SH-SY5Y (cell line): ENCODE measurements at regions not wholly inside any gene's neighbourhood (a gene's known extent, or its start where the extent isn't known, plus 50 kb on each side); places are given as distances from the start of the nearest gene placed in this dataset.

Source experiments
- GATA2 ChIP-seq: IDR thresholded peaks from 2 replicates; pipeline ENCODE4 v1.6.1; 2011; ENCODE audit warnings: mild to moderate bottlenecking, low read depth, low read length
- GATA3 ChIP-seq: IDR thresholded peaks from 2 replicates; pipeline ENCODE4 v1.6.1; 2011; ENCODE audit warnings: low read depth, mild to moderate bottlenecking, low read length, moderate library complexity

DNA sequence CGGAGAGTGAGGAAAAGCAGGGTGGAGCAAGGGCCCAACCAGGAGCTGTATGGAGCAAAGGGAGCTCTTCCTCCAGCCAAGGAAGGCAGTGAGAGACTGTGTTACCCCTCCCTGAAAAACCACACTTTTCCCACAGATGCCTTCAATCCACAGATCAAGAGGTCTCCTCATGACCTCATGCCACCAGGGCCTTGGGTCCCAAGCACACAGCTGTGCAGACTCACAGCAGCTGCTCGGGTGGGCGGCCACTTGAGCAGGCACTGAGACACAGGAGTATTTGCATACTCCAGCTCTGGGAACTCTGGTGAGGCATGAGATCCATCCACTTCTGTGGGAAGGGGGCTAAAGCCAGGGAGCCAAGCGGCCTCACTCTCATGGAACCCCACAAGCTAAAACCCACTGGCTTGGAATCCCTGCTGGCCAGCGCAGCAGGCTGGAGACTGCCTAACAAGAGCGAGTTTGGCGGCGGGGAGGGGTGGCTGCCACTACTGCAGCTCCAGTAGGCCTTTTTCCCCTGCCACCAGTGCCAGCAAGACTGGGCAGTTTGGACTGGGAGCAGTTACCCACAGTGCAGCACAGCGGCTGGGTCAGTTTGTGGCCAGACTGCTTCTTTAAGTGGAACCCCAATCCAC is 880.6 kb upstream of the ARPP21 start:
- no peak for TF ChIP-seq GATA3
- TF ChIP-seq GATA2, result no peak

DNA sequence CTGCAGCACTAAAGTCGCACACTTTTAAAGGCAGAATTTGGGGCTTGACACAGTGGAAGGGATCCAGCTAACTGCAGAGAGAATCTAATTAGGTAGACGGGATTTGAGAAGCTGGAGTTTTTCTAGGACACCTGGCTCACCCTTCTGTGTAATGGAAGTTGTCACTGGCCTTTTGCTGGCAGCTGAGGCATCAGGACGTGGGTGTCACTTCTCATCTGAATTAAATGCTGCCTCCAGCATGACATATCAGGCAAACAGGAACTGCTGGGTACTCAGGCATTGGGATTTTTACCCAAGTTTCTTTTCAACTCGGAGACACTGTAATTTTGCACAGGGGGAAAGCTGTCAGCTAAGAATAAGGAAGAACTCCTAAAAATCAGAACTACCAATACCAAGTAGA is 861.9 kb upstream of the ARPP21 start:
- TF ChIP-seq GATA2, result no peak

GRCh38 chr3:34779092-34779491 is 860.2 kb upstream of the ARPP21 start:
- TF ChIP-seq GATA3, result no peak
- TF ChIP-seq GATA2, result no peak

- no peak for TF ChIP-seq GATA3
- TF ChIP-seq GATA2, result no peak
Measured at GRCh38 chr3:34780294-34780693, 859.0 kb upstream of the ARPP21 start.

DNA sequence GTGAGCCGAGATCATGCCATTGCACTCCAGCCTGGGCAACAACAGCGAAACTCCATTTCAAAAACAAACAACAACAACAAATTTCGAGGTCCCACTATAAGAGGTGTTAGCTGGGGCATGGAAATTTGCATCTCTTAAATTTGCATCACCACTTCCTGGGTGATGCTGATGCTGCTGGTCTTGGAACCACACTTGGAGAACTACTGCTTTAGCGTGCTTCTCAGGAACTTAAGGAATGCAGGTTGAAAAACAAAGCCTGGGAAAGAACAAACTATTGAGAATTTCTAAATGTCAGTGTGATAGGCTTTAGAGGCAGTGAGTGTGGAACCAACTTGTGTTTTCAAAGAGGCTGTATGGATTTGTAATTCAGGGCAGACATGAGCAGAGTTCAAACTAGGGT is 858.4 kb upstream of the ARPP21 start:
- TF ChIP-seq GATA2, result no peak
- TF ChIP-seq GATA3, result no peak

DNA sequence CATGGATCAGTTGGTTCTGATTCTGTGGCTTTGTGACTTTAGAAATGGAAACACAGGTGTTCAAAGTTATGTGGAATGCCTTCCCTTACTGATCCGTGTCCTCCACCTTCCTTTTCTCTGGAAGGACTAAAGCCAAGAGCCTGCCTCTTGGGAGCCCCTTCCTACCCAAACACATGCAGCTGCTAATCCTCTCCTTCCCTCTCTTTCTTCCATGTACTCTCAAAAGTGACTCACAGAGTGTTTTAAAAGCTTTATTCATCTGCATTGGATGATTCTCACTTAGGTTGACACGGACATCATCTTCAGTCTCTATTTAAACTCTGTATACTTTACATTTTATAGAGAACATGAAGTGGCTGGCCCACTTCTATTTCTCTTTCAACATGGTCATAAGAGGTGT is 856.5 kb upstream of the ARPP21 start:
- TF ChIP-seq GATA3, result no peak
- TF ChIP-seq GATA2, result no peak

DNA sequence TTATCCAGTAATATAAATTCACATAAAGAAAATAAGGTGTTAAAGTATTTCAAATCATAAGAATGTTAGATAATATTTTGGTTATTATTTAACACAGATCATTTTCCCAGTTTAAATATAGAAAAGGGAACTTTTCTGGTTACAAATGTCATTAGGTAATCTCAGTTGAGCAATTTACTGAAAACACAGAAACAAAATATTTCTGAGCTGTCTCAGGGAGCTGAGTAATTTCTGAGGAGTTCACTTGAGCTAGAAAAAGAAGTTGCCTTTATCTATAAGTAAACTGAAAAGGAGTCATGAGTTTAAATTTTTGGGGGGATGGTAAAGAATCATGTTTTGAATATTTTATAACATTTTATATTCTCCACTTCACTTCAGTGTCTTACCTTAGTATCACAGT is 855.4 kb upstream of the ARPP21 start:
- no peak for TF ChIP-seq GATA3
- no peak for TF ChIP-seq GATA2

GRCh38 chr3:34793057-34793456 is 846.3 kb upstream of the ARPP21 start:
- TF ChIP-seq GATA2 (no peak), GATA3 (no peak)

- TF ChIP-seq GATA2, result no peak
- no peak for TF ChIP-seq GATA3
Measured at GRCh38 chr3:34807611-34808010, 831.7 kb upstream of the ARPP21 start.

GRCh38 chr3:34808287-34808686 is 831.0 kb upstream of the ARPP21 start:
- no peak for TF ChIP-seq GATA3
- TF ChIP-seq GATA2, result no peak

GRCh38 chr3:34828847-34829246 is 810.5 kb upstream of the ARPP21 start:
- TF ChIP-seq GATA2 (no peak), GATA3 (no peak)

- TF ChIP-seq GATA2 (no peak), GATA3 (no peak)
Measured at GRCh38 chr3:34832865-34833508, 806.3 kb upstream of the ARPP21 start.

GRCh38 chr3:34837848-34838741 is 801.2 kb upstream of the ARPP21 start:
- TF ChIP-seq GATA3 (no peak), GATA2 (no peak)

- TF ChIP-seq GATA2 (no peak), GATA3 (no peak)
Measured at GRCh38 chr3:34842706-34843480, 796.4 kb upstream of the ARPP21 start.
